ENCODE measurements at regions not wholly inside any gene's neighbourhood (a gene's known extent, or its start where the extent isn't known, plus 50 kb on each side); places are given as distances from the start of the nearest gene placed in this dataset.

- Histone ChIP-seq H3K36me3 (no peaks in the 10 kb centered on the region), H3K4me3 (peak overlapping the region in 1 of 2 donors; percentile 12), H3K9me3 (no peaks in the 10 kb centered on the region), H3K4me1 (peaks cover 7 to 78% (median 54%) of the 10 kb centered on the region in 4 donors), H3K27me3 (no peaks in the 10 kb centered on the region), H3K27ac (peak overlapping the region; percentile 76 to 78)
- peak in 1 of 2 experiments; percentile 5 for TF ChIP-seq CTCF (IDR thresholded peaks at IDR 0.05)
- peak in 1 of 2 donors; percentile 55 for DNase-seq
- intact Hi-C loops (cut with DNase I; ENCODE audit: low total_unique reads), result loop anchor here (10.0 kb wide), 1 partner anchor 69 kb away; no protein-coding TSS in a partner anchor
Observed at GRCh38 chr11:19605520-19606371, 106.9 kb upstream of the NAV2 start.

GRCh38 chr11:19604679-19605375, 107.8 kb upstream of the NAV2 start:
- intact Hi-C loops (cut with DNase I; ENCODE audit: low total_unique reads), result loop anchor here (10.0 kb wide), 1 partner anchor 70 kb away; no protein-coding TSS in a partner anchor
- no peak for TF ChIP-seq CTCF (IDR thresholded peaks at IDR 0.05)
- peaks cover 7 to 88% (median 60%) of the 10 kb centered on the region in 4 donors for H3K4me1 ChIP-seq
- H3K4me3 ChIP-seq, result no peak overlapping the region
- peak overlapping the region; percentile 76 to 78 for H3K27ac ChIP-seq
- H3K9me3 ChIP-seq, result no peaks in the 10 kb centered on the region
- DNase-seq, result no peak
- H3K27me3 ChIP-seq, result no peaks in the 10 kb centered on the region
- H3K36me3 ChIP-seq, result no peaks in the 10 kb centered on the region

DNA sequence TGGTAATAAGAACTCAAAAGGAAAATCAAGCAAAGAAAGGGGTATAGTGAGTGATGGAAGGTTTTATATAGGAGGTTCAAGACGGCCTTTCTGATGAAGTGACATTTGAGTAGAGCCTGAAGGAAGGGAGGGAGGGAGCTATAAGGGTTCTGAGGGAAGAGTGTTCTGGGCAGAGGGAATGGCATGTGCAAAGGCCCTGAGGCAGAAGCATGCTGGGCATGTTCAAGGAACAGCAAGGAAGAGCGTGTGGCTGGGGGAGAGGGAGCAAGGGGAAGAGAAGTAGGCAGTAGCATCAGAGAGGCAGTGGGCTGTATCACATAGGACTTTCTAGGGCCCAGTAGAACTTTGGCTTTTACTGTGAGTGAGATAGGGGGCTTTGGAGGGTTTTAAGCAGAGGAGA, 108.9 kb upstream of the NAV2 start:
- Histone ChIP-seq H3K4me1 (peaks cover 7 to 95% (median 67%) of the 10 kb centered on the region in 4 donors), H3K9me3 (no peaks in the 10 kb centered on the region), H3K27me3 (no peaks in the 10 kb centered on the region), H3K4me3 (no peak overlapping the region), H3K27ac (peak overlapping the region; percentile 76 to 78), H3K36me3 (no peaks in the 10 kb centered on the region)
- no peak for TF ChIP-seq CTCF (IDR thresholded peaks at IDR 0.05)
- no peak for DNase-seq
- intact Hi-C loops (cut with DNase I; ENCODE audit: low total_unique reads), result loop anchor here (10.0 kb wide), 1 partner anchor 71 kb away; no protein-coding TSS in a partner anchor

DNA sequence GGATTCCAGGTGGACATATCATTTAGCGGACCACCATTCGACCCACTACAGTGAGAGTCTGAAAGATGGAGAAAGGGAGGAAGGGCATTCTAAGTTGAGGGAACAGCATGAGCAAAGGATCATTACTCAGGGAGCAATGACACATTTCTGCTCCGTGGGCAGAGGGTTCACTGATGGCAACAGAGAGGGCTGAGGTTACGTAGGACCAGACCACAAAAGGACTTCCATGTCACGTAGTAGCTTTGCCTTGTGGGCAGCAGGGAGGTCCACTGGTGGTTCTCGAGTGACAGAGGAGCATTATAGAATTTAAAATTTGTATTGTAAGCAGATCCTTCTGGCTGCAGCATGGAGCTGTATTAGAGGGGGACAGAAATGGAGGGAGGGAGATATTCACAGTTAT, 109.7 kb upstream of the NAV2 start:
- H3K27me3 ChIP-seq, result no peaks in the 10 kb centered on the region
- peaks cover 7 to 95% (median 62%) of the 10 kb centered on the region in 4 donors for H3K4me1 ChIP-seq
- H3K27ac ChIP-seq, result peak overlapping the region; percentile 76 to 78
- no peak for TF ChIP-seq CTCF (IDR thresholded peaks at IDR 0.05)
- H3K9me3 ChIP-seq, result no peaks in the 10 kb centered on the region
- no peak for DNase-seq
- H3K36me3 ChIP-seq, result no peaks in the 10 kb centered on the region
- intact Hi-C loops (cut with DNase I; ENCODE audit: low total_unique reads), result loop anchor here (10.0 kb wide), 1 partner anchor 72 kb away; no protein-coding TSS in a partner anchor
- H3K4me3 ChIP-seq, result no peak overlapping the region

- no peak overlapping the region for H3K4me3 ChIP-seq
- no peak for DNase-seq
- H3K36me3 ChIP-seq, result no peaks in the 10 kb centered on the region
- no peaks in the 10 kb centered on the region for H3K9me3 ChIP-seq
- H3K4me1 ChIP-seq, result peaks cover 7 to 95% (median 61%) of the 10 kb centered on the region in 4 donors
- peak overlapping the region; percentile 76 to 78 for H3K27ac ChIP-seq
- H3K27me3 ChIP-seq, result no peaks in the 10 kb centered on the region
- no peak for TF ChIP-seq CTCF (IDR thresholded peaks at IDR 0.05)
- intact Hi-C loops (cut with DNase I; ENCODE audit: low total_unique reads), result loop anchor here (10.0 kb wide), 1 partner anchor 72 kb away; no protein-coding TSS in a partner anchor
Observed at GRCh38 chr11:19602406-19602805, 110.2 kb upstream of the NAV2 start.

Measured in tibial artery (tissue), 4 donors.